H9 (cell line): ENCODE measurements at regions not wholly inside any gene's neighbourhood (a gene's known extent, or its start where the extent isn't known, plus 50 kb on each side); places are given as distances from the start of the nearest gene placed in this dataset.

ENCODE experiments used
- DNase-seq: peaks from one replicate; pipeline ENCODE4 v3.0.0-alpha.2; 2017
- H2AFZ ChIP-seq: one replicate; pipeline ENCODE4 v1.6.1; 2013; ENCODE audit warnings: mild to moderate bottlenecking, low read length, control low read depth, moderate library complexity
- H2AK5ac ChIP-seq: 2 replicates; pipeline ENCODE4 v1.6.1; 2013; ENCODE audit warnings: low read length, control low read depth, mixed read lengths; ENCODE audit not compliant: insufficient read length
- H2BK120ac ChIP-seq: one replicate; pipeline ENCODE4 v1.6.1; 2013; ENCODE audit warnings: low read depth, mild to moderate bottlenecking, low read length, control low read depth, inconsistent platforms; ENCODE audit not compliant: poor library complexity, severe bottlenecking
- H2BK12ac ChIP-seq: 2 replicates; pipeline ENCODE4 v1.6.1; 2013; ENCODE audit warnings: low read length, control low read depth, mixed read lengths, low read depth; ENCODE audit not compliant: insufficient read length
- H2BK15ac ChIP-seq: 2 replicates; pipeline ENCODE4 v1.6.1; 2013; ENCODE audit warnings: low read depth, low read length, control low read depth
- H2BK20ac ChIP-seq: one replicate; pipeline ENCODE4 v1.6.1; 2013; ENCODE audit warnings: low read depth, mild to moderate bottlenecking, low read length, control low read depth, inconsistent platforms; ENCODE audit not compliant: poor library complexity, severe bottlenecking
- H2BK5ac ChIP-seq: 2 replicates; pipeline ENCODE4 v1.6.1; 2013; ENCODE audit warnings: low read length, control low read depth, mixed read lengths; ENCODE audit not compliant: insufficient read length
- H3K14ac ChIP-seq: 2 replicates; pipeline ENCODE4 v1.6.1; 2013; ENCODE audit warnings: low read length, control low read depth; ENCODE audit not compliant: insufficient read depth
- H3K18ac ChIP-seq: 2 replicates; pipeline ENCODE4 v1.6.1; 2013; ENCODE audit warnings: low read depth, mild to moderate bottlenecking, mixed read lengths, low read length, control low read depth; ENCODE audit not compliant: insufficient read length
- H3K23ac ChIP-seq: 2 replicates; pipeline ENCODE4 v1.6.1; 2013; ENCODE audit warnings: low read length, control low read depth, mixed read lengths, low read depth; ENCODE audit not compliant: insufficient read length
- H3K23me2 ChIP-seq: 2 replicates; pipeline ENCODE4 v1.6.1; 2013; ENCODE audit warnings: low read depth, mild to moderate bottlenecking, mixed read lengths, low read length, control low read depth; ENCODE audit not compliant: insufficient read length, poor library complexity, severe bottlenecking
- H3K27ac ChIP-seq: 2 replicates; pipeline ENCODE4 v1.5.1; 2013; ENCODE audit warnings: low read length, control low read depth, mixed read lengths, low read depth; ENCODE audit not compliant: insufficient read length
- H3K27me3 ChIP-seq: 2 replicates; pipeline ENCODE4 v1.6.1; 2013; ENCODE audit warnings: low read length, control low read depth, inconsistent platforms; ENCODE audit not compliant: insufficient read depth
- H3K4ac ChIP-seq: 2 replicates; pipeline ENCODE4 v1.6.1; 2013; ENCODE audit warnings: low read depth, mild to moderate bottlenecking, control low read depth, inconsistent platforms, low read length, moderate library complexity
- H3K4me1 ChIP-seq: 2 replicates; pipeline ENCODE4 v1.6.1; 2013; ENCODE audit warnings: low read length, control low read depth, inconsistent platforms; ENCODE audit not compliant: insufficient read depth
- H3K4me2 ChIP-seq: 2 replicates; pipeline ENCODE4 v1.6.1; 2013; ENCODE audit warnings: low read length, control low read depth, mixed read lengths; ENCODE audit not compliant: insufficient read length, insufficient read depth
- H3K56ac ChIP-seq: 2 replicates; pipeline ENCODE4 v1.6.1; 2013; ENCODE audit warnings: low read depth, mild to moderate bottlenecking, mixed read lengths, low read length, control low read depth; ENCODE audit not compliant: insufficient read length
- H3K79me1 ChIP-seq: 2 replicates; pipeline ENCODE4 v1.6.1; 2013; ENCODE audit warnings: low read depth, mild to moderate bottlenecking, moderate library complexity, low read length, control low read depth, inconsistent platforms; ENCODE audit not compliant: insufficient read depth, poor library complexity, severe bottlenecking
- H3K79me2 ChIP-seq: 2 replicates; pipeline ENCODE4 v1.6.1; 2013; ENCODE audit warnings: low read length, control low read depth, inconsistent platforms; ENCODE audit not compliant: insufficient read depth
- H3K9ac ChIP-seq: 2 replicates; pipeline ENCODE4 v1.6.1; 2013; ENCODE audit warnings: low read length, control low read depth, mixed read lengths; ENCODE audit not compliant: insufficient read length; ENCODE audit errors: extremely low read depth
- H3K9me3 ChIP-seq: one replicate; pipeline ENCODE4 v1.6.1; 2013; ENCODE audit warnings: low read depth, low read length, inconsistent platforms; ENCODE audit not compliant: control insufficient read depth
- H3T11ph ChIP-seq: one replicate; pipeline ENCODE4 v1.6.1; 2013; ENCODE audit warnings: mild to moderate bottlenecking, low read length, control low read depth, inconsistent platforms
- H4K20me1 ChIP-seq: one replicate; pipeline ENCODE4 v1.6.1; 2013; ENCODE audit not compliant: control insufficient read depth, insufficient read length, insufficient read depth
- H4K5ac ChIP-seq: 2 replicates; pipeline ENCODE4 v1.6.1; 2013; ENCODE audit warnings: low read depth, mild to moderate bottlenecking, mixed read lengths, low read length, control low read depth; ENCODE audit not compliant: insufficient read length
- H4K8ac ChIP-seq: replicated peaks from 2 replicates; pipeline ENCODE4 v1.6.1; 2013; ENCODE audit warnings: low read length, control low read depth, mixed read lengths, low read depth; ENCODE audit not compliant: insufficient read length
- H4K91ac ChIP-seq: 2 replicates; pipeline ENCODE4 v1.6.1; 2013; ENCODE audit warnings: low read depth, mild to moderate bottlenecking, moderate library complexity, mixed read lengths, low read length, control low read depth; ENCODE audit not compliant: insufficient read length
- H3K27ac Mint-ChIP-seq, 3 experiments: 2 replicates in 2 of 3; 3 replicates in 1 of 3; pipeline ENCODE4 v1.8.0; 2020 to 2021; ENCODE audit warnings: mixed read lengths in 3 of 3, mild to moderate bottlenecking in 1 of 3, moderate library complexity in 1 of 3
- H3K27me3 Mint-ChIP-seq: 2 replicates; pipeline ENCODE4 v1.8.0; 2021; ENCODE audit warnings: low read depth, mild to moderate bottlenecking, moderate library complexity, mixed read lengths
- H3K36me3 Mint-ChIP-seq, 3 experiments: 2 replicates in 2 of 3; 3 replicates in 1 of 3; pipeline ENCODE4 v1.8.0; 2020 to 2021; ENCODE audit warnings: low read depth in 3 of 3, mixed read lengths in 3 of 3; ENCODE audit not compliant: insufficient read depth in 1 of 3
- H3K4me1 Mint-ChIP-seq, 2 experiments: 2 replicates each; pipeline ENCODE4 v1.8.0; 2020; ENCODE audit warnings: mixed read lengths in 2 of 2
- H3K4me3 Mint-ChIP-seq, 2 experiments: 2 replicates in 1 of 2; 3 replicates in 1 of 2; pipeline ENCODE4 v1.8.0; 2020 to 2021; ENCODE audit warnings: mild to moderate bottlenecking in 2 of 2, mixed read lengths in 2 of 2, moderate library complexity in 1 of 2
- H3K9me3 Mint-ChIP-seq, 2 experiments: 2 replicates in 1 of 2; 3 replicates in 1 of 2; pipeline ENCODE4 v1.8.0; 2020; ENCODE audit warnings: mild to moderate bottlenecking in 2 of 2, mixed read lengths in 2 of 2, moderate library complexity in 1 of 2
- WGBS: extraction: QIAGEN DNeasy Blood & Tissue Kit; methylation state at CpG from one replicate; pipeline ENCODE4 v1.1.7; 2013; ENCODE audit warnings: missing lambda C conversion rate, low lambda C conversion rate, mixed read lengths; ENCODE audit not compliant: insufficient read length; ENCODE audit errors: extremely low coverage; 5-methylcytosine and 5-hydroxymethylcytosine counted together
- TF ChIP-seq, protein P1 (sequence below): fragments of 200-600 bp; sonication (generic); conservative IDR thresholded peaks from 3 replicates; pipeline ENCODE4 v1.8.0; 2021; ENCODE audit warnings: antibody characterized with exemption, mild to moderate bottlenecking

DNA sequence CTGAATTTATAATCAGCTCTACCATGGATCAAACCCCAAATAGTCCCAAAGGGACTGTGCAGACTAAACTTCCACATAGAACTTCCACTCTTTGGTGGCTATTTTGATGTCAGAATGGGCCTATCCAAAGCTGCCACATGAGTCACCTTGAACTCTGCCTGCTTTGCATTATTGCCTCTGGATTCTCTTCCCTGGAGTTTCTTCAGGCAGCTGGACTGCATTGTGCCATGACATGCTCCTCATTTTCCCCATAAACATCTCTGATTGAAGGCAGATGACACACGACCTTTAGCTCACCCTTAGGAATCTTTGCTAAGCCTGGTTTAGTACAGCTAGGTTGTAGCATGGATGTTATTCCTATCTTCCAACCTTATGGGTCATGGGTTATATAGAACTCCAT, 251.7 kb downstream of the FZD1 start:
- Histone ChIP-seq H2BK15ac (no peak overlapping the region), H3K14ac (no peak overlapping the region), H3T11ph (no peak overlapping the region), H3K79me2 (no peaks in the 10 kb centered on the region), H3K9me3 (no peaks in the 10 kb centered on the region), H3K79me1 (no peaks in the 10 kb centered on the region), H2AK5ac (no peak overlapping the region), H3K4me2 (no peak overlapping the region), H4K20me1 (no peaks in the 10 kb centered on the region), H2BK5ac (no peak overlapping the region), H2BK20ac (no peak overlapping the region), H3K23me2 (no peaks in the 10 kb centered on the region), H2AFZ (no peak overlapping the region), H3K9ac (no peak overlapping the region), H4K5ac (no peak overlapping the region), H3K27me3 (no peaks in the 10 kb centered on the region), H3K23ac (no peak overlapping the region), H2BK120ac (no peak overlapping the region), H2BK12ac (no peak overlapping the region), H4K8ac (no peak overlapping the region), H3K27ac (no peak overlapping the region), H3K18ac (no peak overlapping the region), H3K56ac (no peak overlapping the region), H3K4me1 (no peaks in the 10 kb centered on the region; the same call in 1 of the 2 replicates), H4K91ac (no peak overlapping the region), H3K4ac (no peak overlapping the region)
- Mint-ChIP-seq H3K27me3 (no peaks in the 10 kb centered on the region; the same call in 1 of the 2 replicates), H3K4me1 (peaks cover 3% of the 10 kb centered on the region in 2 experiments; a peak in 2 of 4 replicates), H3K4me3 (no peak overlapping the region), H3K36me3 (no peaks in the 10 kb centered on the region), H3K9me3 (peaks cover 0 to 2% of the 10 kb centered on the region in 2 experiments; a peak in 1 of 5 replicates), H3K27ac (no peak overlapping the region)
- TF ChIP-seq, protein P1, sequence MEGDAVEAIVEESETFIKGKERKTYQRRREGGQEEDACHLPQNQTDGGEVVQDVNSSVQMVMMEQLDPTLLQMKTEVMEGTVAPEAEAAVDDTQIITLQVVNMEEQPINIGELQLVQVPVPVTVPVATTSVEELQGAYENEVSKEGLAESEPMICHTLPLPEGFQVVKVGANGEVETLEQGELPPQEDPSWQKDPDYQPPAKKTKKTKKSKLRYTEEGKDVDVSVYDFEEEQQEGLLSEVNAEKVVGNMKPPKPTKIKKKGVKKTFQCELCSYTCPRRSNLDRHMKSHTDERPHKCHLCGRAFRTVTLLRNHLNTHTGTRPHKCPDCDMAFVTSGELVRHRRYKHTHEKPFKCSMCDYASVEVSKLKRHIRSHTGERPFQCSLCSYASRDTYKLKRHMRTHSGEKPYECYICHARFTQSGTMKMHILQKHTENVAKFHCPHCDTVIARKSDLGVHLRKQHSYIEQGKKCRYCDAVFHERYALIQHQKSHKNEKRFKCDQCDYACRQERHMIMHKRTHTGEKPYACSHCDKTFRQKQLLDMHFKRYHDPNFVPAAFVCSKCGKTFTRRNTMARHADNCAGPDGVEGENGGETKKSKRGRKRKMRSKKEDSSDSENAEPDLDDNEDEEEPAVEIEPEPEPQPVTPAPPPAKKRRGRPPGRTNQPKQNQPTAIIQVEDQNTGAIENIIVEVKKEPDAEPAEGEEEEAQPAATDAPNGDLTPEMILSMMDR = no peak
- no peak for DNase-seq
- WGBS = no CpG with 5 or more reads among the region's 1 CpG
